Caco-2 (cell line): ENCODE measurements at regions not wholly inside any gene's neighbourhood (a gene's known extent, or its start where the extent isn't known, plus 50 kb on each side); places are given as distances from the start of the nearest gene placed in this dataset.

ENCODE experiments used
- BruUV-seq: library from RNA; stranded (reverse); fragments of 400-500 nt; replicated peaks from 2 replicates; lab custom pipeline; 2021; lab: Mats Ljungman, UMichigan
- CTCF ChIA-PET: fragments of 300-600 bp; sonication (Branson Sonifier 250); formaldehyde crosslinking; loops from one replicate; lab custom pipeline; 2022; ENCODE audit warnings: antibody characterized with exemption; lab: Charles Lee
- POLR2A ChIA-PET: fragments of 300-600 bp; sonication (Branson Sonifier 250); formaldehyde crosslinking; loops from one replicate; lab custom pipeline; 2022; ENCODE audit warnings: antibody characterized with exemption; lab: Charles Lee
- DNase-seq, 2 experiments: peaks; one replicate each; pipeline versions ENCODE4 v3.0.0 to v3.0.0-alpha.2; 2020 to 2022
- H3K27me3 ChIP-seq: replicated peaks from 2 replicates; pipeline ENCODE4 v1.6.0; 2011; ENCODE audit warnings: low read length; ENCODE audit not compliant: control insufficient read depth, insufficient read depth
- H3K36me3 ChIP-seq: 2 replicates; pipeline ENCODE4 v1.5.1; 2011; ENCODE audit warnings: low read length; ENCODE audit not compliant: control insufficient read depth, insufficient read depth
- H3K4me1 ChIP-seq: fragments of 250-450 bp; sonication (Bioruptor Pico); 2 replicates; pipeline ENCODE4 v1.5.1; 2020; ENCODE audit warnings: mild to moderate bottlenecking
- H3K4me3 ChIP-seq: 2 replicates; pipeline ENCODE4 v1.5.1; 2011; ENCODE audit warnings: low read depth, mild to moderate bottlenecking, control low read depth, low read length
- H3K9me3 ChIP-seq: fragments of 250-450 bp; sonication (Bioruptor Pico); 2 replicates; pipeline ENCODE4 v1.5.1; 2020; ENCODE audit warnings: mild to moderate bottlenecking, moderate library complexity
- H3K27ac Mint-ChIP-seq: one replicate; pipeline ENCODE4 v1.8.0; 2022; ENCODE audit warnings: mixed read lengths; ENCODE audit not compliant: unreplicated experiment
- H3K27me3 Mint-ChIP-seq: one replicate; pipeline ENCODE4 v1.8.0; 2022; ENCODE audit warnings: mixed read lengths; ENCODE audit not compliant: insufficient read depth, unreplicated experiment
- H3K36me3 Mint-ChIP-seq: one replicate; pipeline ENCODE4 v1.8.0; 2022; ENCODE audit warnings: mild to moderate bottlenecking, mixed read lengths; ENCODE audit not compliant: insufficient read depth, unreplicated experiment
- H3K4me1 Mint-ChIP-seq: one replicate; pipeline ENCODE4 v1.8.0; 2022; ENCODE audit warnings: low read depth, mixed read lengths; ENCODE audit not compliant: unreplicated experiment
- H3K4me3 Mint-ChIP-seq: one replicate; pipeline ENCODE4 v1.8.0; 2022; ENCODE audit warnings: mild to moderate bottlenecking, moderate library complexity, mixed read lengths; ENCODE audit not compliant: unreplicated experiment
- H3K9me3 Mint-ChIP-seq: one replicate; pipeline ENCODE4 v1.8.0; 2022; ENCODE audit warnings: mixed read lengths; ENCODE audit not compliant: unreplicated experiment
- CTCF ChIP-seq, 2 experiments: fragments of 200-600 bp in 1 of 2; IDR thresholded peaks; 1 replicate in 1 of 2; 2 replicates in 1 of 2; pipeline versions ENCODE4 v1.5.1 to v1.8.0; 2011 to 2022; ENCODE audit warnings: antibody characterized with exemption in 1 of 2, control low read depth in 1 of 2, inconsistent platforms in 1 of 2, low read depth in 1 of 2, low read length in 1 of 2, mild to moderate bottlenecking in 1 of 2, moderate library complexity in 1 of 2; ENCODE audit not compliant: insufficient read depth in 1 of 2, severe bottlenecking in 1 of 2, unreplicated experiment in 1 of 2
- intact Hi-C: fragments of 100-400 bp; cut with micrococcal nuclease; formaldehyde crosslinking; loops from one replicate; pipeline ENCODE4 v1.10.0; 2022; ENCODE audit not compliant: unreplicated experiment

GRCh38 chr12:30384976-30385375, 310.7 kb downstream of the IPO8 start:
- H3K9me3 ChIP-seq = no peaks in the 10 kb centered on the region; the same call in 1 of the 2 replicates
- H3K27me3 ChIP-seq = no peaks in the 10 kb centered on the region
- H3K9me3 Mint-ChIP-seq = peaks cover 20% of the 10 kb centered on the region
- H3K4me3 ChIP-seq = no peak overlapping the region
- H3K27me3 Mint-ChIP-seq = no peaks in the 10 kb centered on the region
- no peaks in the 10 kb centered on the region for H3K4me1 Mint-ChIP-seq
- H3K4me1 ChIP-seq = no peaks in the 10 kb centered on the region
- no peak overlapping the region for H3K27ac Mint-ChIP-seq
- no TSS peak for BruUV-seq
- POLR2A ChIA-PET = no interaction called here
- CTCF ChIA-PET = no interaction called here
- TF ChIP-seq CTCF (IDR thresholded peaks at IDR 0.05; ENCODE audit: insufficient read depth in 1 of 2, low read depth in 1 of 2, low read length in 1 of 2, severe bottlenecking in 1 of 2, unreplicated experiment in 1 of 2) = no peak
- H3K36me3 Mint-ChIP-seq = no peaks in the 10 kb centered on the region
- no peak overlapping the region for H3K4me3 Mint-ChIP-seq
- intact Hi-C loops = no loop called here
- no peaks in the 10 kb centered on the region for H3K36me3 ChIP-seq
- no peak for DNase-seq

- CTCF ChIA-PET = no interaction called here
- TF ChIP-seq CTCF (IDR thresholded peaks at IDR 0.05; ENCODE audit: insufficient read depth in 1 of 2, low read depth in 1 of 2, low read length in 1 of 2, severe bottlenecking in 1 of 2, unreplicated experiment in 1 of 2) = no peak
Measured at GRCh38 chr12:30378307-30378706, 317.4 kb downstream of the IPO8 start.

DNA sequence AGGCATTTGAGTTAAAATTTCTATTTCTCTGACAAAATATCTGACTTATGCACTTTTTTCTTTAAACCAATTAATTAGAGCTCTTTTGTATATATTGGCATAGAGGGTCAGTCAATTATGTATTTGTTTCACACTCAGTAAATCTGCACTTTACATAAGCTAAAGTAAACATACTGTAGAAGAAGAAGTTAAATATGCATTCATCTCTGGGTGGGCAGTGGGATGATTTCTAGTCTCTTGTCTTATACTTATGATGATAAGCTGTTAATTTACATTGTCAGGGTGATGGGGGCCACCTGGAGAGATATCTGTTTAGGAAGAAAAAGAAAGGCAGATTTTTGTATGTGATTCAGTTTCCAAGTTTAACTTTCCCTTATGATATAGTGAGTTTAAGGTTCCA, 330.8 kb downstream of the IPO8 start:
- Mint-ChIP-seq H3K27ac (no peak overlapping the region), H3K36me3 (no peaks in the 10 kb centered on the region), H3K4me1 (peaks cover 6% of the 10 kb centered on the region), H3K27me3 (peaks cover 5% of the 10 kb centered on the region), H3K4me3 (no peak overlapping the region), H3K9me3 (no peaks in the 10 kb centered on the region)
- no peak for DNase-seq
- H3K4me1 ChIP-seq = no peaks in the 10 kb centered on the region
- CTCF ChIA-PET = no interaction called here
- BruUV-seq = no TSS peak
- intact Hi-C loops = no loop called here
- no peak for TF ChIP-seq CTCF (IDR thresholded peaks at IDR 0.05; ENCODE audit: insufficient read depth in 1 of 2, low read depth in 1 of 2, low read length in 1 of 2, severe bottlenecking in 1 of 2, unreplicated experiment in 1 of 2)
- H3K27me3 ChIP-seq = no peaks in the 10 kb centered on the region
- POLR2A ChIA-PET = no interaction called here
- no peaks in the 10 kb centered on the region for H3K9me3 ChIP-seq
- no peak overlapping the region for H3K4me3 ChIP-seq
- no peaks in the 10 kb centered on the region for H3K36me3 ChIP-seq

More at GRCh38 chr12:30378307-30378706, 317.4 kb downstream of the IPO8 start:
- H3K27me3 ChIP-seq = no peaks in the 10 kb centered on the region
- Mint-ChIP-seq H3K4me3 (no peak overlapping the region), H3K36me3 (no peaks in the 10 kb centered on the region), H3K27me3 (no peaks in the 10 kb centered on the region), H3K4me1 (no peaks in the 10 kb centered on the region), H3K27ac (no peak overlapping the region), H3K9me3 (peaks cover 19% of the 10 kb centered on the region)
- DNase-seq = no peak
- H3K9me3 ChIP-seq = peaks cover 6% of the 10 kb centered on the region
- no peaks in the 10 kb centered on the region for H3K36me3 ChIP-seq
- H3K4me1 ChIP-seq = no peaks in the 10 kb centered on the region
- no TSS peak for BruUV-seq
- POLR2A ChIA-PET = no interaction called here
- intact Hi-C loops = no loop called here
- no peak overlapping the region for H3K4me3 ChIP-seq
